Progenitor cell of endocrine pancreas (in vitro differentiated cells): ENCODE measurements at regions not wholly inside any gene's neighbourhood (a gene's known extent, or its start where the extent isn't known, plus 50 kb on each side); places are given as distances from the start of the nearest gene placed in this dataset.
"Not testable (repeated sequence)": the region's sequence is repeated elsewhere in the genome, so short reads cannot be mapped to it uniquely, and the experiment has no call there.

Experiments
- DNase-seq: peaks from one replicate; pipeline ENCODE4 v3.0.0; 2021; ENCODE audit warnings: low spot score; ENCODE audit not compliant: unreplicated experiment
- H3K27ac Mint-ChIP-seq: 2 replicates; pipeline ENCODE4 v1.8.0; 2021; ENCODE audit warnings: mild to moderate bottlenecking, moderate library complexity, mixed read lengths
- H3K27me3 Mint-ChIP-seq: 2 replicates; pipeline ENCODE4 v1.8.0; 2021; ENCODE audit warnings: mixed read lengths
- H3K36me3 Mint-ChIP-seq: 2 replicates; pipeline ENCODE4 v1.8.0; 2022; ENCODE audit warnings: mixed read lengths; ENCODE audit not compliant: insufficient read depth
- H3K4me1 Mint-ChIP-seq: 2 replicates; pipeline ENCODE4 v1.8.0; 2021; ENCODE audit warnings: low read depth, mixed read lengths
- H3K4me3 Mint-ChIP-seq: 2 replicates; pipeline ENCODE4 v1.8.0; 2021; ENCODE audit warnings: low read depth, mild to moderate bottlenecking, moderate library complexity, mixed read lengths
- H3K9me3 Mint-ChIP-seq: 2 replicates; pipeline ENCODE4 v1.8.0; 2021; ENCODE audit warnings: low read depth, mixed read lengths
- TF ChIP-seq, protein P1 (sequence below): fragments of 200-600 bp; sonication (generic); IDR thresholded peaks from one replicate; pipeline ENCODE4 v1.5.0; 2021; ENCODE audit warnings: antibody characterized with exemption, mild to moderate bottlenecking; ENCODE audit not compliant: unreplicated experiment

DNA sequence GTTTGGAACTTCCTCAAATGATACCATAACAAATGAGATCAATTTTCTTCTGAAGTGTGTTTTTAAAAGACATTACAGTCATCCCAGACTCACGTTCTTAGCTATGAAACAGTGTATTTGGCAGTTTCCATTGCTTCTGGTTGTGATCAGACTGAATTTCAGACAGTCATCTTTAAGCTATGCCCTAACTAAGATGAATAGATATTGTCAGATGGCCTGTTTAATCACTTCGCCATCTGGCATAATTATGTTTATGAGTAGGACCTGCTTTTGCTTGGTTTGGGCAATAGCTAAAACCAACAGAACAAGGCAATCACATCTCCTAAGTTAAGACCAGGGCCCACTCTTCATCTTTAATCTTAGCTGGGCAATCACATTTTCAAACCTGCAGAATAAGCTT, 313.1 kb downstream of the SV2B start:
- Mint-ChIP-seq H3K36me3 (no peaks in the 10 kb centered on the region), H3K4me1 (peaks cover 7% of the 10 kb centered on the region)
- no peak for DNase-seq

DNA sequence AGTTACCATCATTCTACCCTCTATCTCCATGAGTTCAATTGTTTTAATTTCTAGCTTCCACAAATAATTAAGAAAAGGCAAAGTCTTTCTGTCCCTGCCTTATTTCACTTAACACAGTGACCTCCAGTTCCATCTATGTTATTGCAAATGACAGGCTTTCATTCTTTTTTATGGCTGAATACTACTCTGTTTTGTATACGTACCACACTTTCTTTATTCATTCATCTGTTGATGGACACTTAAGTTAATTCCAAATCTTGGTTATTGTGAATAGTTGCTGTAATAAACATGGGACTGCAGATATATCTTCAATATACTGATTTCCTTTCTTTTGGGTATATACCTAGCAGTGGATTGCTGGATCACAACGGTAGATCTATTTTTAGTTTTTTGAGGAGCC, 314.1 kb downstream of the SV2B start:
- Mint-ChIP-seq H3K27ac (no peak overlapping the region), H3K4me3 (no peak overlapping the region), H3K36me3 (no peaks in the 10 kb centered on the region), H3K4me1 (peaks cover 5% of the 10 kb centered on the region), H3K27me3 (no peaks in the 10 kb centered on the region), H3K9me3 (peaks cover 6% of the 10 kb centered on the region)
- TF ChIP-seq, protein P1, sequence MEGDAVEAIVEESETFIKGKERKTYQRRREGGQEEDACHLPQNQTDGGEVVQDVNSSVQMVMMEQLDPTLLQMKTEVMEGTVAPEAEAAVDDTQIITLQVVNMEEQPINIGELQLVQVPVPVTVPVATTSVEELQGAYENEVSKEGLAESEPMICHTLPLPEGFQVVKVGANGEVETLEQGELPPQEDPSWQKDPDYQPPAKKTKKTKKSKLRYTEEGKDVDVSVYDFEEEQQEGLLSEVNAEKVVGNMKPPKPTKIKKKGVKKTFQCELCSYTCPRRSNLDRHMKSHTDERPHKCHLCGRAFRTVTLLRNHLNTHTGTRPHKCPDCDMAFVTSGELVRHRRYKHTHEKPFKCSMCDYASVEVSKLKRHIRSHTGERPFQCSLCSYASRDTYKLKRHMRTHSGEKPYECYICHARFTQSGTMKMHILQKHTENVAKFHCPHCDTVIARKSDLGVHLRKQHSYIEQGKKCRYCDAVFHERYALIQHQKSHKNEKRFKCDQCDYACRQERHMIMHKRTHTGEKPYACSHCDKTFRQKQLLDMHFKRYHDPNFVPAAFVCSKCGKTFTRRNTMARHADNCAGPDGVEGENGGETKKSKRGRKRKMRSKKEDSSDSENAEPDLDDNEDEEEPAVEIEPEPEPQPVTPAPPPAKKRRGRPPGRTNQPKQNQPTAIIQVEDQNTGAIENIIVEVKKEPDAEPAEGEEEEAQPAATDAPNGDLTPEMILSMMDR, result no peak
- DNase-seq, result no peak

More for the DNA sequence above, 313.1 kb downstream of the SV2B start:
- Mint-ChIP-seq H3K4me3 (no peak overlapping the region), H3K27me3 (no peaks in the 10 kb centered on the region), H3K27ac (no peak overlapping the region), H3K9me3 (peaks cover 4% of the 10 kb centered on the region)
- TF ChIP-seq, protein P1, result no peak

DNA sequence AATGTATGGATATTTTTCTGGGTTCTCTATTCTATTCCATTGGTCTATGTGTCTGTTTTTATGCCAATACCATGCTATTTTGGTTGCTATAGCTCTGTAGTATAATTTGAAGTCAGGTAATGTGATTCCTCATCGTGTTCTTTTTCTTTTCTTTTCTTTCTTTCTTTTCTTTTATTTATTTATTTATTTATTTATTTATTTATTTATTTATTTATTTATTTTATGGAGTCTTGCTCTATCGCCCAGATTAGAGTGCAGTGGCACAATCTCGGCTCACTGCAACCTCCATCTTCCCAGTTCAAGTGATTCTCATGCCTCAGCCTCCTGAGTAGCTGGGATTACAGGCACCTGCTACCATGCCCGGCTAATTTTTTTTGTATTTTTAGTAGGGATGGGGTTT, 315.2 kb downstream of the SV2B start:
- DNase-seq, H3K27ac Mint-ChIP-seq, H3K9me3 Mint-ChIP-seq, H3K4me3 Mint-ChIP-seq, H3K27me3 Mint-ChIP-seq, H3K4me1 Mint-ChIP-seq, H3K36me3 Mint-ChIP-seq: not testable (repeated sequence)

DNA sequence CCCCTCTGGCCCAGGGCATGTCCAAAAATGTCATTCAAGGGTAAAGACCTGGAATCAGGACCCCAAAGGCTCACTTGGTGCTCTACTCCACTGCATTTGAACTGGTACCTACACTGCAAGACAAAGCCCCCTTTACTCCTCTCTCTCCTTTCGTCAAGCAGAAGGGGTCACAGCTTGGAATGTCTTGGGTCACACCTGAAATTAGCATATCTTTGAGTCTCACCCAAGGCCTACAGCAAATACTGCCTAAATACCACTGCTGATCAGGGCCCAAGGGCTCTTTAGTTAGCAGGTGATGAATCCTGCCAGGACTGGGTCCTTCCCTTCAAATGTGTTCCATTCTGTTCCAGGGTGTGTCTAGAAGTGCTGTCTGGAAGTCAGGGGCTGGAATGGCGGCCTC, 320.6 kb downstream of the SV2B start:
- Mint-ChIP-seq H3K27ac (no peak overlapping the region), H3K4me3 (no peak overlapping the region), H3K4me1 (peaks cover 9% of the 10 kb centered on the region), H3K36me3 (no peaks in the 10 kb centered on the region), H3K9me3 (peaks cover 9% of the 10 kb centered on the region), H3K27me3 (peaks cover 2% of the 10 kb centered on the region)
- DNase-seq, result no peak
- TF ChIP-seq, protein P1, result no peak

DNA sequence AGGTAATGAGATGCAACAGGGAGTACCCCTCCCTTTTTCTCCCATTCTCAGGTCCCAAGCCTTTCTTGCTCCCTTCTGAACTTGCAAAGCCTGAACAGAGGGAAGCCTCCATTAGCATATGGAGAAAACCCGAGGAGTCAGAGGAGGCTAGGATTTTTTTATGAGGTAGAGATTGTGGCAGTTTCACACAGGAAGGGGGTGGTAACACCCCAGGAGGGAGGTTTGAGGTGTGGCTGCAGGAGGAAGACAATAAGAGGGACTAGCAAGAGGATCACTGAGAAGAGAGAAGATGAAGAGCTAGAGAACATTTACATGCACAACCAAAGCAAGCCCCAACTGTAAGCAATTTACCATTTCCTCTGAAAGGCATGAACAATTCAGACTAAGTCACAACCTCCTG, 322.7 kb downstream of the SV2B start:
- Mint-ChIP-seq H3K4me3 (no peak overlapping the region), H3K27ac (no peak overlapping the region), H3K4me1 (peaks cover 9% of the 10 kb centered on the region), H3K36me3 (no peaks in the 10 kb centered on the region), H3K27me3 (peaks cover 2% of the 10 kb centered on the region), H3K9me3 (peaks cover 9% of the 10 kb centered on the region)
- TF ChIP-seq, protein P1, result no peak
- no peak for DNase-seq

DNA sequence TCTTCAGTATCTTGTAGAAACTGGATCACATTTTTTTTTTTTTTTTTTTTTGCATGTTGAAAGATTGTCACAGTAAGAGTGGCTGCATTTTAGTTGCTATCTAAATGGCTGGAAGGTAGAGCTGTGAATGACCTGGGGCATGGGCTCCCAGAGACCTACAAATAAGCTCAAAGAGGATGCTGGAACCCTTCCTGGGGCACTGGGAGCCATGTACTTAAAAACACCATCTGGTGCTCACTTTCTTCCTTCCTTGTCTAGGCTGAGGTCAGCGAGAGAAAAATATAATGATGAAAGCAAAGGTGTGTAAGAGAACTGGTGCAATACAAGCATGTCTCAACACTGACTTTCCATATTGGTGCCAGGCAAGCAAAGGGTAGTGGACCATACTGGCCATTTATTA, 323.9 kb downstream of the SV2B start:
- peaks cover 9% of the 10 kb centered on the region for H3K4me1 Mint-ChIP-seq
- DNase-seq, result no peak
- no peaks in the 10 kb centered on the region for H3K36me3 Mint-ChIP-seq
- H3K9me3 Mint-ChIP-seq, result peaks cover 3% of the 10 kb centered on the region
- H3K27me3 Mint-ChIP-seq, result peaks cover 2% of the 10 kb centered on the region
- H3K27ac Mint-ChIP-seq, result no peak overlapping the region
- TF ChIP-seq, protein P1, result no peak
- H3K4me3 Mint-ChIP-seq, result no peak overlapping the region
